Heart right ventricle (tissue), 16 donors: ENCODE measurements at regions not wholly inside any gene's neighbourhood (a gene's known extent, or its start where the extent isn't known, plus 50 kb on each side); places are given as distances from the start of the nearest gene placed in this dataset.

ENCODE experiments used
- ATAC-seq, 8 donors: fragments of 200-7000 bp; cut with Tn5 transposase; one replicate each; pipeline ENCODE4 v1.9.1; 2020; ENCODE audit warnings: mild to moderate bottlenecking in 8 of 8, moderate library complexity in 8 of 8, moderate number of reproducible peaks in 1 of 8
- DNase-seq, 2 donors: peaks; one replicate each; pipeline ENCODE4 v3.0.0-alpha.2; 2020
- H3K27ac ChIP-seq, 10 donors: fragments of 200-600 bp; sonication (generic) in 2 of 10; one replicate each; pipeline versions ENCODE4 v1.5.0 to v1.8.0; 2020 to 2022; ENCODE audit warnings: mild to moderate bottlenecking in 3 of 10
- H3K27me3 ChIP-seq, 7 donors: fragments of 200-600 bp; one replicate each; pipeline ENCODE4 v1.8.0; 2021 to 2022; ENCODE audit warnings: mild to moderate bottlenecking in 2 of 7
- H3K36me3 ChIP-seq, 9 donors: fragments of 200-600 bp; sonication (generic) in 1 of 9; one replicate each; pipeline versions ENCODE4 v1.5.0 to v1.8.0; 2020 to 2022; ENCODE audit warnings: mild to moderate bottlenecking in 2 of 9
- H3K4me1 ChIP-seq, 9 donors: fragments of 200-600 bp; sonication (generic) in 1 of 9; one replicate each; pipeline versions ENCODE4 v1.5.0 to v1.8.0; 2020 to 2022; ENCODE audit warnings: mild to moderate bottlenecking in 4 of 9
- H3K4me3 ChIP-seq, 10 donors: fragments of 200-600 bp; sonication (generic) in 2 of 10; one replicate each; pipeline versions ENCODE4 v1.5.0 to v1.8.0; 2020 to 2022; ENCODE audit warnings: mild to moderate bottlenecking in 7 of 10, moderate library complexity in 2 of 10
- H3K9me3 ChIP-seq, 11 donors: fragments of 200-600 bp in 10 of 11; sonication (generic) in 2 of 11; one replicate each; pipeline versions ENCODE4 v1.5.0 to v1.8.0; 2013 to 2022; ENCODE audit warnings: mild to moderate bottlenecking in 2 of 11, control low read depth in 1 of 11, moderate library complexity in 1 of 11
- CTCF ChIP-seq, 9 donors: fragments of 200-600 bp; sonication (generic) in 2 of 9; IDR thresholded peaks; one replicate each; pipeline versions ENCODE4 v1.5.0 to v1.8.0; 2021 to 2022; ENCODE audit warnings: antibody characterized with exemption in 9 of 9, mild to moderate bottlenecking in 5 of 9, moderate library complexity in 1 of 9
- WGBS, 2 donors: extraction: QIAGEN DNeasy Blood & Tissue Kit; methylation state at CpG; one replicate each; pipeline ENCODE4 v1.1.7; 2013; ENCODE audit warnings: inconsistent platforms in 1 of 2; 5-methylcytosine and 5-hydroxymethylcytosine counted together
- intact Hi-C, 10 donors: fragments of 100-400 bp; cut with DNase I; formaldehyde crosslinking; loops; one replicate each; pipeline versions ENCODE4 v1.11.1 to v1.14.2; 2022
- donor health status: Arrhythmogenic right ventricular cardiomyopathy.
- donor health status: ischemic (EF 13 %, LVEDD 7.1; RV severe dilation, severe dysfunction).
- donor health status: healthy with polysubstance abuse.
- donor health status: DM: no; HTN: yes; CAD: no.
- donor health status: DM: no; HTN: no; CAD: no.
- donor health status: ischemic (EF 25% LVEDD 6.9; RV normal size, moderate dysfunction).
- donor health status: ischemic (EF 25% LVEDD 5.7; RV mildly dilated, moderate dysfunction).
- donor health status: healthy.
- donor health status: DM: yes; HTN: yes; CAD: no.
- donor health status: Ischemic cardiomyopathy.
- donor health status: ischemic (EF 35%, LVEDD 5.7; RV mildly dilated, moderate dysfunction).
- donor health status: nonischemic (EF 11% LVEDD 7.7; RV severe dilation, severe dysfunction).
- donor health status: DM: yes; HTN: yes; CAD: no.
- donor health status: PGD.
- donor health status: ischemic (EF 29% LVEDD 5.4; RV normal size, mild dysfunction).
- donor health status: nonischemic (EF 23%, LVEDD 6.1; RV moderate dilation, normal function).

- WGBS, 2 donors = 81 to 82% methylated on average over 5 of the region's 5 CpGs
- no peak overlapping the region for H3K4me3 ChIP-seq
- H3K9me3 ChIP-seq = peaks cover 0 to 9% (median 5%) of the 10 kb centered on the region in 11 donors
- ATAC-seq (no peak), DNase-seq (no peak)
- TF ChIP-seq CTCF (IDR thresholded peaks at IDR 0.05) = no peak
- peaks cover 10 to 26% (median 15%) of the 10 kb centered on the region in 9 donors for H3K4me1 ChIP-seq
- peak overlapping the region in 2 of 10 donors; percentile 42 to 91 for H3K27ac ChIP-seq
- no peaks in the 10 kb centered on the region for H3K27me3 ChIP-seq
- intact Hi-C loops = loop anchor here in 1 of 10 donors (10.0 kb wide), 1 partner anchor 208 kb away; no protein-coding TSS in a partner anchor
- H3K36me3 ChIP-seq = no peaks in the 10 kb centered on the region
Measured at GRCh38 chr14:95392841-95393240, 73.1 kb upstream of the CLMN start.

DNA sequence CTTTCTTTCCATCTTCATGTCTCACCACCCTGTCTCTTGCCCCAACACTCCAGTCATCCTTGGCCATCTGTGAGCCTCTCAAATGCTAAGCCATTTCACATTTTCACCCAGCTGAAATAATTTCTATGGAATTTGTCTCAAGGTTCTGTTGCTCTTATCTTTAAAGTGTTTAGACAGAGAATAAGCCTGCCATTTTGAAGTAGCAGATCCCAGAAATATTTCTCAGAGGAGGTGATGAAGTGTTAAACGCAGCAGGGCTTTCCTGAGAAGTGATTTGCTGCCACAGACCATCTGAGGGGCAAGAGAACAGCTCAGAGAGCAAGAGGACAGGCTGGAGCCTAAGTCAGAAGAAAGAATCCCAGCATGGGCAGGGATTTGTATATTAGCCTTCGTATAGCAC is 71.6 kb upstream of the CLMN start:
- 45 to 64% methylated on average over 2 of the region's 2 CpGs for WGBS, 2 donors
- ATAC-seq (no peak), DNase-seq (no peak)
- Histone ChIP-seq H3K4me1 (peaks cover 10 to 34% (median 17%) of the 10 kb centered on the region in 9 donors), H3K9me3 (peaks cover 0 to 9% (median 5%) of the 10 kb centered on the region in 11 donors), H3K4me3 (no peak overlapping the region), H3K27ac (peak overlapping the region in 7 of 10 donors; percentile 14 to 92 (median 84)), H3K27me3 (no peaks in the 10 kb centered on the region), H3K36me3 (no peaks in the 10 kb centered on the region)
- intact Hi-C loops = loop anchor here in 1 of 10 donors (10.0 kb wide), 1 partner anchor 207 kb away; no protein-coding TSS in a partner anchor
- TF ChIP-seq CTCF (IDR thresholded peaks at IDR 0.05) = no peak

DNA sequence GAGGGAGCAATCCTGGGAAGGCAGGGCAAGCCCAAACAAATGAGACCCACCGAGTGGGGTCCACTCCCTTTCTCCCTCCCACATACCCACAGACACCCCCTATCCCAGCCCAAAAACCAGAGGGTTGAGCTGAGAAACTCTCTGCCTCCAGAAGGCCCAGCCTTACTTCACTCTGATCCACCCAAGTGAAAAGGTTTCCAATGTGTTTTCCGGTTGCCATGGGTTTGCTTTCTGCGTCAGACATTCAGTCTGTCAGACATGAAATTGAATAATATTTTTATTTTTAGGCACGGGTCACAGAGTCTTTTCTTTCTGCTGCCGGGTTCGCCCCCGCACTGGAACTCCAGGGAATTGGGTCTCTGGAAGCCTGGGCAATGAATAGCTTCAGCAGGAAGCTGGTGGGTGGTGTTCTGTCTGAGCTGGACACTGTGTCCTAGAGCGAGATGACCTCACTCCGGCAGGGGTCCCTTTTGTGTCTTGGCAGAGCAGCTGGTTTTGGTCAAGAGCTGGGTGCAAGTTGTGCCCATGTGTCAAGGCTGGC is 69.8 kb upstream of the CLMN start:
- no peak overlapping the region for H3K4me3 ChIP-seq
- H3K4me1 ChIP-seq = peaks cover 10 to 34% (median 15%) of the 10 kb centered on the region in 9 donors
- WGBS, 2 donors = 50 to 53% methylated on average over 9 of the region's 9 CpGs
- intact Hi-C loops = loop anchor here in 1 of 10 donors (2.0 to 10.0 kb wide), 2 partner anchors 69 to 205 kb away; no protein-coding TSS in a partner anchor
- H3K27ac ChIP-seq = peak overlapping the region; percentile 72 to 94 (median 83)
- peak; percentile 88 to 97 (median 96) for ATAC-seq
- H3K36me3 ChIP-seq = no peaks in the 10 kb centered on the region
- peak; percentile 77 to 93 for DNase-seq
- peaks cover 0 to 4% (median 0%) of the 10 kb centered on the region in 7 donors for H3K27me3 ChIP-seq
- TF ChIP-seq CTCF (IDR thresholded peaks at IDR 0.05) = no peak
- peaks cover 0 to 9% (median 5%) of the 10 kb centered on the region in 11 donors for H3K9me3 ChIP-seq

- Histone ChIP-seq H3K36me3 (no peaks in the 10 kb centered on the region), H3K27me3 (peaks cover 0 to 4% (median 0%) of the 10 kb centered on the region in 7 donors), H3K4me1 (peaks cover 10 to 34% (median 15%) of the 10 kb centered on the region in 9 donors), H3K4me3 (no peak overlapping the region), H3K9me3 (peaks cover 0 to 9% (median 5%) of the 10 kb centered on the region in 11 donors), H3K27ac (peak overlapping the region; percentile 2 to 94 (median 81))
- 70 to 80% methylated on average over 4 of the region's 4 CpGs for WGBS, 2 donors
- no peak for ATAC-seq
- no peak for DNase-seq
- intact Hi-C loops = loop anchor here in 1 of 10 donors (2.0 kb wide), 1 partner anchor 68 kb away; no protein-coding TSS in a partner anchor
- TF ChIP-seq CTCF (IDR thresholded peaks at IDR 0.05) = no peak
Measured at GRCh38 chr14:95388699-95389098, 69.0 kb upstream of the CLMN start.
